KBM-7 (cell line): ENCODE measurements at regions not wholly inside any gene's neighbourhood (a gene's known extent, or its start where the extent isn't known, plus 50 kb on each side); places are given as distances from the start of the nearest gene placed in this dataset.

Source experiments
- DNase-seq: peaks from one replicate; pipeline ENCODE4 v3.0.0-alpha.2; 2015
- in situ Hi-C: fragments of 300-500 bp; cut with MboI; formaldehyde crosslinking; loops from 2 replicates; pipeline ENCODE4 v1.14.3; 2020; ENCODE audit warnings: low sequenced_read_pairs, low pct_unique_long_range_greater_than_20kb, mixed read lengths

DNA sequence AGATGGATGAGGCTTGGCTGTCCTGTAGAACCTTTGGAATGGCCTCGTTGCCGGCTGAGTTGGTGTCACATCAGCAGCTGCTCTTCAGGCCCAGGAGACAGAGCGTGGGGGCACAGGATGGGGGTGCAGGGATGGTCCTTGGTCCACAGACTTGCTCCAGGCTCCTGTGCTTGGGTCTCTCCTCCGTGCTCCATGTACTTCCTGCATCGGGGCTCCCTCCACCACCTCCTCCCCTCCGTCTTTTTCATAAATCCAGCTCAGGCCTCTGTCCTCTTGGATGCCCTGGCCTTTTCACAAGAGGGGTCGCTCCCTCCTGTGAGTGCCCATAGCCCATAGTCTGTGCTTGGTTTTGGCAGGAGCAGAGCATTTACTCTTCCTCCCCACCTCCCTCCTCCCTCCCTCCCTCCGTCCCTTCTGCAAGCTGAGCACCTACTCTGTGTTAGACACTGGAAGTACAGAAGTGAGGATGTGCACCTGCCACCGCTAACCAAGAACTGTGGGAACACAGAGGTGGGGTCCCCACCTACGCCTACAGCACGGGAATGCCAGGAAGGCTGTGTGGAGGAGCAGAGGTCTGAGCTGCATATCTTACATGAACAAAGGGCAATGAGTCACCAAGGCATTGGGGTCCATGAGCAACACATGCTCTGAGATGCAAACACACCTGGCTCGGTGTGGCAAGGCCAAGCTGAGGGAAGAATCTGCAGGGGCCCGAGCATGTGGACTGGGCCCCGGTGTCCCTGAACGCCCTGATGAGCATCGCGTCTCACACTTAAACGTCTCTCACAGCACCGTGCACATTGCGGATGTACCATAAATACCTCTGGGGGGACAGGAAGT, 458.7 kb upstream of the HS6ST1 start:
- in situ Hi-C loops: no loop called here
- DNase-seq: no peak

DNA sequence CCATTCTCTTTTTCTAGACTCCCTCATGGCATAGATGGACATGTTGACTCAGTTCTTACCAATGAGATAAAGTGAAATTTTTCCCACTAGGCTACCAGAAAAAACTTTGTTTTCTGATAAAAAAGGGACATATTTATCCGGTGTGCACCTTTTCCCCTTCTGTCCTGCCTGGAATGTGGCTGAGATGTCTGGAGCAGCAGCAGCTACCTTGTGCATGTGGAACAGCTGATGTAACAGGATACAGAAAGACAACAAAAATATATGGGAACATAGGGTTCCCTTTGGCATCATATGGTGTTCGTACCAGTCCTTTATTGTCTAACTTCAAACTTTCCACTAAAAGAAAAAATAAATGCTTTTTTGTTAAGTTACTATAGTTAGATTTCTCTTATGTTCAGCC, 460.2 kb upstream of the HS6ST1 start:
- DNase-seq: no peak
- in situ Hi-C loops: no loop called here

DNA sequence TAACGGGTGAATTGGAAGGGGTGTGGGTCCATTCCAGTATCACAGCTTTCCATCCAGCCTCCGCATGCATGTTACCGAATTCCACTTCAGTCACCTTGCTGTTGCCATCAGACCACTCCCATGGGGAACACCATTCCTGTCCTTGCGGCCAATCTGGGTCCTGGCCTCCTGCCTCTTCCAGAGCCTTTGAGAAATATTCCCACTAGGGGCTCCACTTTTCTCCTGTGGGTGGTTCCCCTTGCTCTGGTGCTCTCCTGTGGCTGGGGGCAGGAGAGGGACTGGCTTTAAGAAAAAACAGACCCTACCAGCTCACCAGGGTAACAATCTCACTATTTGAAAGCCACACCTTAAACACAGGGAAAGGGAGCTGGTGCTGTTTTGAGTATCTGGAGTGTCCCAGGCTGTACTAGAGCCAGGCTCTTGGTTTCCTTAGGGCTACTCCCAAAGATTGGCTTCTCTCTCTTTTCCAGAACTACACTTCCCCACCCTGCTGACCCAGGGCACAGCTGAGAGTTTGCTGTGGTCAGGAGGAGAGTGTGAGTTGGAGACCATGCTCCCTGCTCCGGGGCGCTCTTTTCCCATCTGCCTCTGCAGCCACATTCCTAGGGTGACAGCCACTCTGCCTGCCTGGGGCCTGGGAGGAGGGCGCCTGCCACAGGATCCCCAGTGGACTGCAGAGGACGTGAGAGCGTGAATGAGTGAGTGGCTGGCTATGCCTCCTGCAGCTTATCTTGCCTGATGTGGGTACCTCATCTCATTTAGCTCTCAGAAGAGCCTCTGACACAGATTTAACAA, 460.8 kb upstream of the HS6ST1 start:
- DNase-seq: no peak
- in situ Hi-C loops: no loop called here

DNA sequence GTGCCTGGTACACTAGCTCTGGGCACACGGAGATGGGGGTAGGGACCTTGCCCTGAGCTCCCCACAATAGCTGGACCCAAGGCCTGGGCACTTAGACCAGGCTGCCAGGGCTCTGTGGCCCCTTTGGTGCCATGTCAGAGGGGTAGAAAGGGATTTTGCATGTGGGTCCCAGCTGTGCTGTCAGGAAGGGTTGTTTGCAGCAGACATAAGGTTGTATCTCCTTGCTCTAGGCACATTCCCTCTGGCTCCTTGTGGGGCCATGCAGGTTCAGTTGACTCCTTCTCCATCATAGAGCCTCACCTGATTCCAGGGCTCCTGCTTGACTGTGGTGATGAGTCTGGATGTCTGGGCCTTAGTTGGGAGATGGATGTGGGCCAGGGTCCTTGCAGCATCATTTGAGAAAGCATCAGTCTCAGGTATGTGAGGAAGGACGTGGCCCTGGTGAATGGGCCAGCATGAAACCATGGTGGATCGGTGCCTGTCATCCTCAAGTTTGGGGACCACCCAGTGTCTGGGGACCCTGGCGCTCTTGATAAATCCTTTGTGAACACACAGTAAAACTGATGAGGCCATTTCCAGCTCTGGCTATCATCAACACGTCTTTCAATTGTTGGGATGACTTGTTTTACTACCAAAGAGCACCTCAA, 461.9 kb upstream of the HS6ST1 start:
- in situ Hi-C loops: no loop called here
- DNase-seq: no peak

DNA sequence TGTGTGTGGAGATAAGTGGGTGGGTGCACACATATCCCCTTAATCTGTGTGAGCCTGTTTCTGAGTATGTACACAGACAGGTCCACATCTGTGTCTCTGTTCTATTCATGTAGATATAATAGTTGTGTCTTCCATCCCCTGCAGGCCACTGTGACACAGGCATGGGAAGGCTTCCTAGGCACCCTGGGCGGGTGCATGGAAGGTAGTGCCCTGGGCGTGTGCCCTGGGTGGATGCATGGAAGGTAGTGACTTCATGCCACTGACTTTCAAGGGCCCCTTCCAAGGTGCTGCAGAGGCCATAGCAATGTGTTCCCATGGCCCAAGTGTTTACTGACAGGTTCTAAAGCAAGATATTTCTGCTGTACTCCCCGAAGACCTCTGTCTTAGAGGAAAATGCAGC, 462.5 kb upstream of the HS6ST1 start:
- no peak for DNase-seq
- in situ Hi-C loops: no loop called here

DNA sequence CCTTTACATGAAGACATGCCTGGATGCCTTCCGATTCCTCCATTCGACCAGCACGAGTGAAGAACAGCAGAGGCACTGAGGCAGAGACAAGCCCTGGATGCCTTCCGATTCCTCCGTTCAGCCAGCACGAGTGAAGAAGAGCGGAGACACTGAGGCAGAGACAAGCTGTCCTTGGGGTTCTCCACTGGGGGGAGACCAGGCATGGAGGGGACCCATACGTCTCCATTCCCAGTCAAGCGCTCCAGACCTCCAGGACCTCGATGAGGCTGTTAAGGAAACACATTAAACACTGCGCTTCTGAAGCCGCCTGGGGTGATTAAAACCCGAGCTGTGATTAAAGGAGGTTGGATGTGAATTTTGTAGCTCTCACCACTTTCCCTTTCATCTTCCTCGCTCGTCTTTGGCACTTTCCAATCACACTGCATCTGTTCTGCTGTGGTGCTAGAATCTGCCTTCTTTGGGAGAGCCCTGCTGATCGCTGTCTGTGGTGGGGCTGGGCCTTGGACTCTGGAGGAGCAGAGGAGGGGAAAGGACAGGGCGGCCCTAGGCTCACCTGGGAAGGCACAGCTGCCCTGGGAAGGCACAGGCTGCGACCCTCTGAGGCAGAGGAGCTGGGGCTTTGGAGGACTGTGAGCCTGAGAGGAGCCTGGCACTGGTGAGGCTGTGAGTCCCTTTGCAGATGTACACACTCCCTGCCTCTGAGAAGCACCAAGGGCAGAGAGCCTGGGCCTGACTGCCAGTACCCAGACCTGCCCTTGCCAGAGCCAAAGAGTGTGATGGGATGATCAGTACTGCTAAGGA, 463.1 kb upstream of the HS6ST1 start:
- in situ Hi-C loops: no loop called here
- DNase-seq: no peak

GRCh38 chr2:128782411-128783192, 463.9 kb upstream of the HS6ST1 start:
- no peak for DNase-seq
- in situ Hi-C loops: no loop called here

DNA sequence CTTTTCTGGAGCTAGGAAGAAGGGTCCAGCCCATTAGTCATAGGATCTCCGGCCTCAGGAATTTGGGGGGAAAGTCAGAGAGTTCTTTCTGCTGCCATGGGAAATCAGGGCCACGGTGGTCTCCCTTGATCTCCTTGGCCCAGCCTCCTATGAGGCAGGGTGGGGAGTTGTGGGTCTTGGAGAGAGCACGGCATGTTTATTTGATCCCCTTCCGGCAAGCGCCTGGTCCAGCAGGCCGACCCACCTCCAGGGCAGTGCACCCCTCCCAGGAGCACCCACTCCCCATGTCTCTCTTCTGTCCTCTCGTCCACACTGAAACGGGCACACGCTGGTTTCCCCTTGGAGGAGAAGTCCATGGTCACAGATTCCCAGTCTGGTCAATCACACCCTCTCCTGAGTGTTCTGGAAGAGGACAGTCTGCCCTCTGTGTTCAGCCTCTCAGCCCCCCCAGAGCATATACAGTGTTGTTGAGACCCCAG, 464.6 kb upstream of the HS6ST1 start:
- in situ Hi-C loops: no loop called here
- DNase-seq: no peak

GRCh38 chr2:128783896-128784295, 465.2 kb upstream of the HS6ST1 start:
- in situ Hi-C loops: no loop called here
- DNase-seq: no peak

DNA sequence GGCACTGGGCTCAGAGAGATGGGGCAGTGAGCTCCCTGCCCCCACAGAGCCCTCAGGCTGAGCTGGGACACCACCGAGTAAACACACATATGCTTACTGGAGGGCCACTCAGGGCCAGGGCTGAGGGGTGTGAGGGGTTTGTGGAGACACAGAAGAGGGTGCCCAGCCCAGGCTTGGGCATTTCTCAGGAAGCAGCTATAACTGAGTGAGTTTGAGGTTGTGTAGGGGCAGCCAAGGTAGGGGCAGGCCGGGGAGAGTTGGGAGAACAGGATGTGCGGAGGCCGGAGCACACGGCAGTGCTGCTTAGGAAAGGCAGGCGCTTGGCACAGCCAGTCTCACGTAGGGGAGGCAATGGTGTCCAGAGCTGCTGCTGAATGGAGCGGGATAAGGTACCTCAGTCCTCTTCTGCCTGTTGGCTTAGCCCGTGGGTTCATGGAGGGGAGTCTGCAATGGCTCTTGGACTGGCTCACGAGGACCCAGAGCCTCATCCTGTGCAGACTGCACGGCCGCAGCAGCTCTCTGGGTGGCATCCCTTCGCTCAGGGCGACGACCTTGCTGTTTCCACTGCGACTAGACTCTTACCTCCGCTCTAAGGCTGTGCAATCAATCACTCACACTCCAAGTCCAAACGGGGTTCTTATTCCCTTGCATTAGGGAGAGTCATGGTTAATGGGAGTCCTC, 466.1 kb upstream of the HS6ST1 start:
- in situ Hi-C loops: no loop called here
- DNase-seq: no peak

DNA sequence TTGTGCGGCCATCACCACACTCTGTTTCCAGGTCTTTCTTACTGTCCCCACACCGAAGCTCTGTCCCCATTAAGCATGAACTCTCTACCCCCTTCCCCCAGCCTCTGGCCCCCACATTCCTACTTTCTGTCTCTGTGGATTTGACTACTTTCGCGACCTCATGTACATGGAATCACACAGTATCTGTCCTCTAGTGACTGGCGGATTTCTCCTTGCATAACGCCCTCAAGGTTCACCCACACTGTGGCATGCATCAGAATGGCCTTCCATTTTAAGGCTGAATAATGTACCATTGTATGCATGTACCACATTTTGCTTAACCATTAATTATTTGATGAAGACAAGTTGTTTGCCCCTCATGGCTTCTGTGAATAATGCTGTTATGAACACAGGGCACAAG, 467.6 kb upstream of the HS6ST1 start:
- DNase-seq: no peak
- in situ Hi-C loops: no loop called here

- in situ Hi-C loops: no loop called here
Observed at GRCh38 chr2:128786741-128787478, 468.2 kb upstream of the HS6ST1 start.

DNA sequence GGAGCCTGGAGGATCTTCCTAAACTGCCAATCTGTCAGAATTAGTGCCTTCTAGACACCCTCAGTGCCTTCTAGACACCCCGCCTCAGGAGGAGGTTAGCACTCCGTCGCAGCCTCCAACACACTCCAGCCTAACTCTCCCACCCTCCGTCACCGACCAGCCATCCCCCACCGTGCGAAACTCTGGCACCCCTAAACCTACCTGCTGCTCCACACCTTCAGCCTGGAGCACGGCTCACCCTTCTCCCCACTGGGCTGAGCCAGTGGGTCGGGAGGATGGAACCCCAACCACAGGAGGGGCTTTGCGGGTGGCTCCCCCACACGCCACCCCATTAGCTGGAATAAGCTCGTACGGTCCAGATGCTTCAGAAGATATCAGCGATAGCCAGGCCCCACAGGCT, 468.9 kb upstream of the HS6ST1 start:
- in situ Hi-C loops: no loop called here
- DNase-seq: no peak

More at GRCh38 chr2:128786741-128787478, 468.2 kb upstream of the HS6ST1 start:
- no peak for DNase-seq

DNA sequence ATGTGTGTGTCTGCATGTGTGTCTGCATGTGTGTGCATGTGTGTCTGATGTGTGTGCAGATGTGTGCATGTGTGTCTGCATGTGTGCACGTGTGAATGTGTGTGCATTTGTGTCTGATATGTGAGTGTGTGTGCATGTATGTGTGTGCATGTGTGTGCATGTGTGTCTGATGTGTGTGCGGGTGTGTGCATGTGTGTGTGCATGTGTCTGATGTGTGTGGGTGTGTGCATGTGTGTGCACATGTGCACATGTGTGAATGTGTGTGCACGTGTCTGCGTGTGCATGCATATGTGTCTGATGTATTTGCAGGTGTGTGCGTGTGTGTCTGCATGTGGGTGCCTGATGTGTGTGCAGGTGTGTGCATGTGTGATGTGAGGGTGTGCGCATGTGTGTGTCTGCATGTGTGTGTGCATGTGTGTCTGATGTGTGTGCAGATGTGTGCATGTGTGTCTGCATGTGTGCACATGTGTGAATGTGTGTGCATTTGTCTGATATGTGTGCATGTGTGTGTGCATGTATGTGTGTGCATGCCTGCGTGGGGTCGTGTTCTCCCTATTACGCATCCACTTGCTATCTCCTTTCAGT, 470.1 kb upstream of the HS6ST1 start:
- in situ Hi-C loops: no loop called here

GRCh38 chr2:128789221-128789620, 470.6 kb upstream of the HS6ST1 start:
- in situ Hi-C loops: no loop called here

More for the DNA sequence above, 470.1 kb upstream of the HS6ST1 start:
- DNase-seq: no peak

GRCh38 chr2:128789776-128790455, 471.2 kb upstream of the HS6ST1 start:
- no peak for DNase-seq
- in situ Hi-C loops: no loop called here

More at GRCh38 chr2:128789221-128789620, 470.6 kb upstream of the HS6ST1 start:
- no peak for DNase-seq
